ENCODE measurements at regions not wholly inside any gene's neighbourhood (a gene's known extent, or its start where the extent isn't known, plus 50 kb on each side); places are given as distances from the start of the nearest gene placed in this dataset.

GRCh38 chr10:114708084-114708483, 50.0 kb upstream of the ABLIM1 start:
- H3K4me3 ChIP-seq (ENCODE audit: low read depth, low read length): no peak overlapping the region
- no peak for DNase-seq (ENCODE audit: low read depth)
- TF ChIP-seq CTCF (IDR thresholded peaks at IDR 0.05; ENCODE audit: low read depth, low read length, missing control alignments): no peak

- no peak for TF ChIP-seq CTCF (IDR thresholded peaks at IDR 0.05; ENCODE audit: low read depth, low read length, missing control alignments)
- DNase-seq (ENCODE audit: low read depth): no peak
- no peak overlapping the region for H3K4me3 ChIP-seq (ENCODE audit: low read depth, low read length)
Measured at GRCh38 chr10:114708717-114709335, 50.8 kb upstream of the ABLIM1 start.

- DNase-seq (ENCODE audit: low read depth): no peak
- TF ChIP-seq CTCF (IDR thresholded peaks at IDR 0.05; ENCODE audit: low read depth, low read length, missing control alignments): no peak
- no peak overlapping the region for H3K4me3 ChIP-seq (ENCODE audit: low read depth, low read length)
Measured at GRCh38 chr10:114709984-114710383, 51.9 kb upstream of the ABLIM1 start.

- TF ChIP-seq CTCF (IDR thresholded peaks at IDR 0.05; ENCODE audit: low read depth, low read length, missing control alignments): no peak
- no peak overlapping the region for H3K4me3 ChIP-seq (ENCODE audit: low read depth, low read length)
- DNase-seq (ENCODE audit: low read depth): no peak
Measured at GRCh38 chr10:114711176-114711868, 53.2 kb upstream of the ABLIM1 start.

- TF ChIP-seq CTCF (IDR thresholded peaks at IDR 0.05; ENCODE audit: low read depth, low read length, missing control alignments): no peak
- DNase-seq (ENCODE audit: low read depth): no peak
- no peak overlapping the region for H3K4me3 ChIP-seq (ENCODE audit: low read depth, low read length)
Measured at GRCh38 chr10:114711869-114712250, 53.8 kb upstream of the ABLIM1 start.

GRCh38 chr10:114713525-114714090, 55.5 kb upstream of the ABLIM1 start:
- TF ChIP-seq CTCF (IDR thresholded peaks at IDR 0.05; ENCODE audit: low read depth, low read length, missing control alignments): no peak
- H3K4me3 ChIP-seq (ENCODE audit: low read depth, low read length): no peak overlapping the region
- DNase-seq (ENCODE audit: low read depth): no peak
